Fibroblast of the aortic adventitia (primary cell): ENCODE measurements at regions not wholly inside any gene's neighbourhood (a gene's known extent, or its start where the extent isn't known, plus 50 kb on each side); places are given as distances from the start of the nearest gene placed in this dataset.

ENCODE experiments used
- DNase-seq: peaks from one replicate; pipeline ENCODE4 v3.0.0-alpha.2; 2010; ENCODE audit warnings: low read depth
- H3K4me3 ChIP-seq: 2 replicates; pipeline ENCODE4 v1.5.1; 2011; ENCODE audit warnings: low read depth, mild to moderate bottlenecking, control low read depth, low read length, moderate library complexity
- CTCF ChIP-seq: IDR thresholded peaks from 2 replicates; pipeline ENCODE4 v1.5.1; 2011; ENCODE audit warnings: mild to moderate bottlenecking, low read length, control low read depth, inconsistent platforms; ENCODE audit not compliant: insufficient read depth

- TF ChIP-seq CTCF = no peak
- DNase-seq = no peak
These were observed 857.4 kb downstream of the FAT4 start for GRCh38 chr4:126172126-126172525.

GRCh38 chr4:126174627-126175026 lies 859.9 kb downstream of the FAT4 start:
- TF ChIP-seq CTCF = no peak
- no peak overlapping the region for H3K4me3 ChIP-seq
- DNase-seq = no peak

More at GRCh38 chr4:126172126-126172525, 857.4 kb downstream of the FAT4 start:
- no peak overlapping the region for H3K4me3 ChIP-seq

GRCh38 chr4:126180642-126181041 lies 865.9 kb downstream of the FAT4 start:
- no peak overlapping the region for H3K4me3 ChIP-seq
- TF ChIP-seq CTCF = no peak
- DNase-seq = no peak

- no peak overlapping the region for H3K4me3 ChIP-seq
- TF ChIP-seq CTCF = no peak
- no peak for DNase-seq
These were observed 867.6 kb downstream of the FAT4 start for GRCh38 chr4:126182336-126182735.

- no peak for TF ChIP-seq CTCF
- no peak overlapping the region for H3K4me3 ChIP-seq
- no peak for DNase-seq
These were observed 868.0 kb downstream of the FAT4 start for GRCh38 chr4:126182786-126183185.

GRCh38 chr4:126183206-126183605 lies 868.5 kb downstream of the FAT4 start:
- no peak overlapping the region for H3K4me3 ChIP-seq
- TF ChIP-seq CTCF = no peak
- DNase-seq = no peak

GRCh38 chr4:126191536-126191935 lies 876.8 kb downstream of the FAT4 start:
- H3K4me3 ChIP-seq = no peak overlapping the region
- no peak for TF ChIP-seq CTCF
- DNase-seq = no peak
